Muscle of leg (tissue), 3 donors: ENCODE measurements at regions not wholly inside any gene's neighbourhood (a gene's known extent, or its start where the extent isn't known, plus 50 kb on each side); places are given as distances from the start of the nearest gene placed in this dataset.
"Not testable (repeated sequence)": the region's sequence is repeated elsewhere in the genome, so short reads cannot be mapped to it uniquely, and the experiment has no call there.

ENCODE experiments used
- DNase-seq: peaks from one replicate; pipeline ENCODE4 v3.0.0; 2013
- H3K27ac ChIP-seq: one replicate; pipeline ENCODE4 v1.5.1; 2013; ENCODE audit warnings: mild to moderate bottlenecking, low read length, control low read depth
- H3K27me3 ChIP-seq: one replicate; pipeline ENCODE4 v1.6.1; 2013; ENCODE audit warnings: low read length; ENCODE audit not compliant: control insufficient read depth, insufficient read depth
- H3K36me3 ChIP-seq: one replicate; pipeline ENCODE4 v1.6.1; 2013; ENCODE audit warnings: low read length; ENCODE audit not compliant: control insufficient read depth, insufficient read depth
- H3K4me1 ChIP-seq: one replicate; pipeline ENCODE4 v1.6.1; 2013; ENCODE audit warnings: low read length; ENCODE audit not compliant: control insufficient read depth, insufficient read depth
- H3K4me3 ChIP-seq: one replicate; pipeline ENCODE4 v1.5.1; 2013; ENCODE audit warnings: low read length, control low read depth
- H3K9me3 ChIP-seq: replicated peaks from 2 replicates; pipeline ENCODE4 v1.6.1; 2013; ENCODE audit warnings: low read depth, low read length; ENCODE audit not compliant: control insufficient read depth
- WGBS: methylation state at CpG from one replicate; pipeline ENCODE4 v1.1.5; 2013; ENCODE audit warnings: missing lambda C conversion rate; ENCODE audit not compliant: insufficient coverage; 5-methylcytosine and 5-hydroxymethylcytosine counted together

DNA sequence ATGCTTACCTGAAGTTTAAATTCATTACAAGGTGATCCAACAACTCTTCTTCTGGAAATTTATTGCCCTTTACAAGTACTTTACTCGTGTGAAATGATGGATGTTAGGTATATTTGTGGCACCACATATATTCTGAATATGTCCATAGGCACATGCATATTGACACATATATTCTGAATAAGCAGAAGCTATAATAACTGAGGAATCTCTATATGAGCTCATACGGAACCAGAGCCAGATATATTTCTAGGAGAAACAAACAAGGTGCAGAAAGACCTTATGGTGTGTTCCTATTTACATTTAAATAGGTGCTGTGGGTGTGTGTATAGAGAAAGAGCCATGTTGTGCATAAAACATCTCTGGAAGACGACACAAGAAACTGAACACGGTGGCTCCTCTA is 456.1 kb upstream of the NPVF start:
- Histone ChIP-seq H3K36me3 (no peaks in the 10 kb centered on the region), H3K4me1 (peaks cover 8% of the 10 kb centered on the region), H3K9me3 (peaks cover 2% of the 10 kb centered on the region), H3K27ac (no peak overlapping the region), H3K4me3 (no peak overlapping the region), H3K27me3 (no peaks in the 10 kb centered on the region)
- WGBS = no CpG with 5 or more reads among the region's 4 CpGs
- no peak for DNase-seq

DNA sequence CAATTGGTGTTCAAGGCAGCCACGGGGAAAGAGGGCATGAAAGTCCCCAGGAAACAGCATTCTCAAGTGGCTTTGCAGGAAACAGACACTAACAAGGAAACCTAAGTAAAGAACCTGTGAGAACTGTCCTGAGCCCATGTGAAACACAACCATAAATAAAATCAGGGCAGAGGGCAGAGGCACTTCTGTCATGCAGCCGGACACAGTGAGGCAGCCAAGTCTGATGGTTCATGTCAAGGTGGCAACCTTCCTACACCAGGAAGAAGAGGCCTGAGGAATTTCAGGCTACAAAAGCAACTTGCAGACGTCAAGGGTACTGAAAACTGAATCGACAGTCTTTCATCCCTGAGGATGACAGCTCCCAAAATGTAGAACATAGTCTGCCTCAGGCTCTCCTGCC is 458.2 kb upstream of the NPVF start:
- 45% methylated on average over 4 of the region's 4 CpGs for WGBS
- Histone ChIP-seq H3K27ac (no peak overlapping the region), H3K4me3 (no peak overlapping the region), H3K9me3 (peaks cover 2% of the 10 kb centered on the region), H3K27me3 (no peaks in the 10 kb centered on the region), H3K4me1 (peaks cover 5% of the 10 kb centered on the region), H3K36me3 (no peaks in the 10 kb centered on the region)
- no peak for DNase-seq

DNA sequence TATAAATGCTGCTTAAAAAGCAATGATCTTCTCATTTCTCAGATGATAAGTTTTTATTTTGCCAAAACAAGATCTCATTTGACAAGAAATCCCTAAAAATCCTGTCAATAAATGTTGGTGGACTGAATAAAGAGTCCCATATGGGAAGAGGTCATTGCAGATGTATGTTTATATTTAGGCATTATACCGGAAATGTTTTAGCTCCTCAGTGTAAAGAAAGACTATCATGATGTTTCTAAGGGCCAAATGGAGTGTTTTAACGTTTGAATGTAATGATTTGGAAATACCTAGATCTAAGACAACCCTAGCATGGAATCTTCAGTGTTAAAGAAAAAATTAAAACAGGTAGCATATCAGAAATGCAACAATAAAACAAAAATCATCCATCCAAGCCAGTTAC is 457.8 kb upstream of the NFE2L3 start:
- Histone ChIP-seq H3K4me1 (peaks cover 4% of the 10 kb centered on the region), H3K27me3 (no peaks in the 10 kb centered on the region), H3K36me3 (no peaks in the 10 kb centered on the region), H3K4me3 (no peak overlapping the region), H3K27ac (peak overlapping the region; percentile 86), H3K9me3 (no peaks in the 10 kb centered on the region)
- DNase-seq = peak; percentile 61
- no CpG with 5 or more reads among the region's 2 CpGs for WGBS

DNA sequence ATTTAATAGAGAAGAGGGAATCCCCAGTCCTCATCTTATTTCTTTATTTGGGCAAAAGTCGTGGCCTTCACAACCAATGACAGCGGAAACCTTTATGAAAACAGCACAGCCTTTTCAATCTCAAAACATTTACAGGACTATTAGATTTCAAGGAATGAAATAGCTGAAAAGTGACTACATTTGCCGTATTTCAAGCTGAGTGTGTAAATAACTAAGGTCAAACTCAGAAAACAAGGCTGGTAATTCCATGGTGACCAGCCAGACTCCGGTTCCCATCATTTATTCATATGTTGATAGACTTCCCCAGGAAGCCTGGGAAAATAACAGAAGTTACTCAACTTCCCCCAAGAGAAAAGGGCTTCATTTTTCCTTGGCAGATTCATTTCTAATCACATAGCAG is 457.3 kb upstream of the NFE2L3 start:
- DNase-seq = peak; percentile 92
- H3K4me1 ChIP-seq = peaks cover 4% of the 10 kb centered on the region
- peak overlapping the region; percentile 86 for H3K27ac ChIP-seq
- no peaks in the 10 kb centered on the region for H3K36me3 ChIP-seq
- no peak overlapping the region for H3K4me3 ChIP-seq
- no CpG with 5 or more reads among the region's 4 CpGs for WGBS
- H3K9me3 ChIP-seq = no peaks in the 10 kb centered on the region
- no peaks in the 10 kb centered on the region for H3K27me3 ChIP-seq

DNA sequence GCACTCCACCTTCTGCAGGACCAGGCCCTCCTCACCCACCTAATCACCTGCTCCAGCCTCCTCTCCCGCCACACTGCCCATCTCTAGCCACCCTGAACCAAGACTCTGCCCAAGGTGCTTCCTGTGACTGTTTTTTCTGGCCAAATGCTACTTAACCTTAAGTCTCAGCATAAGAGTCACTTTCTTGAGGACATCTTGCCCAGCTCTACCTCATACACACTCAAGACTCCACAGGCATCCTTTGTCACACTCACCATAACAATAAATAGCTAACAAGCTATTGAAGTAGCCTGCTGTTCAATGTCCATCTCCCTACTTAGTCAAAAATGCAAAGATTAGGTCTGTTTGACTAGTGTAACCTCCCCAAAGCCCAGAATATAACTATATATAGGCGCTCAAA is 455.4 kb upstream of the NFE2L3 start:
- WGBS = 83% methylated on average over 1 of the region's 2 CpGs
- peaks cover 4% of the 10 kb centered on the region for H3K4me1 ChIP-seq
- H3K27ac ChIP-seq = no peak overlapping the region
- no peak overlapping the region for H3K4me3 ChIP-seq
- DNase-seq = no peak
- H3K27me3 ChIP-seq = no peaks in the 10 kb centered on the region
- peaks cover 2% of the 10 kb centered on the region for H3K9me3 ChIP-seq
- no peaks in the 10 kb centered on the region for H3K36me3 ChIP-seq

DNA sequence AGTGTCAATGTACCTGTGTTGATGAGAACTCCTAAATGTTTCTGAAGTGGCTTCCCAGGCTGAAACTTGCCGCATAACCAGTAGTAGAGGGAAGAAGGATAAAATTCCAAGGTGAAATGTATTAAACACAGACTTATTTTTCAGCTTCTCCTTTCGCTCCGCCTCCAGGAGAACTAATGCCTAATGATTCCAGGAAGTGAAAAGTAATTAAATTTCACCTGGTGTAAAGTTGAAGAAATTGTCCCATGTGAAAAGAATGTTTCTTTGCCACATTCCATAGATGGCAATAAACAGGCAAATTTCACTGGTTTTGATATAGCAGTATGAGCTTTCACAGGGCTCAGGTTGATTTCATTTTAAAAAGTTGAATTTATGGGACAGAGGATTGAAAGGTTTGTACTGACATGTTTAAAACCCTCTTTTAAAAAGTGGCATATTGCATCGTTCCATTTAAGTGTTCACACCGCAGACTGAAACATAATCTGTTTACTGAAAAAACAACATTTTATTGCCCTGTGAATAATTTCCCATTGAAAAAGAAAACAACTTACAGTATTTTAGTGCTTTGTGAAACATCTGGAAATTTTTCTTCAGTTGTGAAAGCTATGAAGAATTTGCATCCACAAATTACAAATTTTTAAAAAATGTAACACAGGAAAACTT is 453.4 kb upstream of the NFE2L3 start:
- Histone ChIP-seq H3K27me3 (no peaks in the 10 kb centered on the region), H3K36me3 (no peaks in the 10 kb centered on the region), H3K4me3 (no peak overlapping the region), H3K4me1 (peaks cover 4% of the 10 kb centered on the region), H3K27ac (no peak overlapping the region), H3K9me3 (peaks cover 2% of the 10 kb centered on the region)
- no CpG with 5 or more reads among the region's 5 CpGs for WGBS
- no peak for DNase-seq

DNA sequence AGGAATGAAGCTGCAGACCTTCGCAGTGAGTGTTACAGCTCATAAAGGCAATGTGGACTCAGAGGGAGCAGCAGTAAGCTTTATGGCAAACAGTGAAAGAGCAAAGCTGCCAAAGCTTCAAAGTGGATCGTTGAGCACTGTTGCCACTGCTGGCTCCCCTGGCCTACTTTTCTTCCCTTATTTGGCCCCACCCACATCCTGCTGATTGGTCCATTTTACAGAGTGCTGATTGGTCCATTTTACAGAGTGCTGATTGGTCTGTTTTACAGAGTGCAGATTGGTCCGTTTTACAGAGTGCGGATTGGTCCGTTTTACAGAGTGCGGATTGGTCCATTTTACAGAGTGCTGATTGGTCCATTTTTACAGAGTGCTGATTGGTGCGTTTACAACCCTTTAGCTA is 451.9 kb upstream of the NFE2L3 start:
- H3K27me3 ChIP-seq, H3K27ac ChIP-seq, DNase-seq, H3K9me3 ChIP-seq, H3K36me3 ChIP-seq, H3K4me1 ChIP-seq, H3K4me3 ChIP-seq: not testable (repeated sequence)
- WGBS = 98% methylated on average over 6 of the region's 7 CpGs

DNA sequence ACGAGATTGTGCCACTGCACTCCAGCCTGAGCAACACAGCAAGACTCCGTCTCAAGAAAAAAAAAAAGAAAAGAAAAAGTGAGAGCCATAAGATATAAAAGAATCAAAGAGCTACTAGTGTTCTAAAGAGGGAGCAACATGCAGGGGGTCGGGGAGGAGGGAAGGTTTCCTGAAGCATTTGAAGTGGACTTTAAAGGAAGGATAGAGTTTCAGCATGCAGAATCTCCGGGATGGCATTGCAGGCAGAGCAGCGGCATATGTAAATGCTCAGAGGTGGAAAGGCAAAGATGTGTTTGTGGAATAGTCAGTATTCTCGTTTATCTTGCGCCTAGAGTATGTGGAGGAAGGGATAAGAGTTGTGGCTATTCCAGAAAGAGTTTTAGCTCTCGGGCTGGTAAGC is 447.6 kb upstream of the NFE2L3 start:
- no peak for DNase-seq
- H3K9me3 ChIP-seq = peaks cover 2% of the 10 kb centered on the region

DNA sequence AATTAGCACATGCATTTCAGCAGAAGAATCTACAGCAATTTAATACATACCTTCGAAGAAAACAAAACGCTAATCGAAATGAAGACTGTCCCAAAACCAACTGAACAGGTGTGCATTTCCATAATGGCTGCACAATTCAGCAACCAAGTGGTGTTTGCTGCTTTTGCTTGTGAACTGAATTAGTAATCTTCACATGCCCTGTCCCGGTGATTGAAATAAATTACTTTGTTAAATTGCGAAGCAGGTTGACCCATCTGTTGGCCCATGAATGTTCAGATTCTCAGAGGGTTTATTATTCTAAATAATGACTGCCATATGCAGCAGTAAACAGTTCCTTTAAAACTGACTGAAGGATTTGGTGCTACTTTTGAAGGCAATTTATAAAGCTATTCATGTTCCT is 445.2 kb upstream of the NFE2L3 start:
- Histone ChIP-seq H3K27ac (no peak overlapping the region), H3K27me3 (no peaks in the 10 kb centered on the region), H3K4me1 (peaks cover 3% of the 10 kb centered on the region), H3K9me3 (no peaks in the 10 kb centered on the region), H3K36me3 (no peaks in the 10 kb centered on the region), H3K4me3 (no peak overlapping the region)
- DNase-seq = no peak
- 87% methylated on average over 3 of the region's 5 CpGs for WGBS

More for the DNA sequence above, 447.6 kb upstream of the NFE2L3 start:
- Histone ChIP-seq H3K4me3 (no peak overlapping the region), H3K36me3 (no peaks in the 10 kb centered on the region), H3K27me3 (no peaks in the 10 kb centered on the region), H3K27ac (no peak overlapping the region), H3K4me1 (peaks cover 3% of the 10 kb centered on the region)
- 82% methylated on average over 7 of the region's 8 CpGs for WGBS

DNA sequence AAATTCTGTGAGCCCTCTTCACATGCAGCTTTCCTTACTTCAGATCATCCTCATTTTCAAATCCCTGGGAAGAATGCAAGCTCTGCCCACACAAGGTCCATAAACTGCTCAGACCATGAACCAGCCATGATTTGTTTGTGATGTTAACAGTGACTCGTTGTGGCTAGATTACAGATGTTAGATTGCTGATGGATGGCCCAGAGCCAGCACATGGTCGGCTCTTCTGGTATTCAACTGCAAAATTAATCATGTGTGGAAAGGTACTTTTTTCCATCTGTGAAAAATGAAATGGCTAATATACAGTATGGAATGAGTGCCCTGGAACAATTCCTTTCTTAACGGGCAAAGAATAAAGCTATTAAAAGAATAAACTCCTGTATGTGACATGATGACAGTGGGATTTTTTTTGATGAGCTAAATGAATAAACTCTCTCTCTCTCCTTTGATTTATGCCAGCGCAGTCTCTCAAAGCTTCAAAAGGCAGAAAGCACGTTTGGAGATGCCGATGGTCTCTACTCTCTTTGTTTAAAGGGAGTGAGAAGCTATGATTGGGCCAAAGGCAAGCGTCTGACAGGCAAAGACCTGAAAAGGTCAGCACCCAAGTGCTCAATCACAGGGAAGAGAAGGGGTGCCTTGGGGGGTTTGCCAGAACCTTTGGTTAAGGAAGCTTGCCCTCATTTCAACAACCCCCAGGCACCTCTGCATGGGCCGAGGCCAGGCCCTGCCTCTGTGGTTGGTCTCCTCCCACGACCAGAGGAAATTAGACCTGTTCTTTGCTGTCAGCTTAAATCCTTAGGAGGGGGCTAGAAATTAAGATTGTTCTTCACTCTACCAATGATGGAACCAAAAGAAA is 444.0 kb upstream of the NFE2L3 start:
- Histone ChIP-seq H3K4me1 (peaks cover 8% of the 10 kb centered on the region), H3K9me3 (no peaks in the 10 kb centered on the region), H3K36me3 (no peaks in the 10 kb centered on the region), H3K4me3 (no peak overlapping the region), H3K27me3 (no peaks in the 10 kb centered on the region), H3K27ac (peak overlapping the region; percentile 25)
- DNase-seq = peak; percentile 70
- whole genome bisulfite sequencing = 28% methylated on average over 3 of the region's 9 CpGs
